GM18907 (cell line): ENCODE measurements at regions not wholly inside any gene's neighbourhood (a gene's known extent, or its start where the extent isn't known, plus 50 kb on each side); places are given as distances from the start of the nearest gene placed in this dataset.
"Not testable (repeated sequence)": the region's sequence is repeated elsewhere in the genome, so short reads cannot be mapped to it uniquely, and the experiment has no call there.

ENCODE experiments used
- ATAC-seq: cut with Tn5 transposase; IDR thresholded peaks from one replicate; pipeline ENCODE4 v1.9.1; 2021; ENCODE audit warnings: mild to moderate bottlenecking, moderate library complexity; ENCODE audit not compliant: unreplicated experiment

DNA sequence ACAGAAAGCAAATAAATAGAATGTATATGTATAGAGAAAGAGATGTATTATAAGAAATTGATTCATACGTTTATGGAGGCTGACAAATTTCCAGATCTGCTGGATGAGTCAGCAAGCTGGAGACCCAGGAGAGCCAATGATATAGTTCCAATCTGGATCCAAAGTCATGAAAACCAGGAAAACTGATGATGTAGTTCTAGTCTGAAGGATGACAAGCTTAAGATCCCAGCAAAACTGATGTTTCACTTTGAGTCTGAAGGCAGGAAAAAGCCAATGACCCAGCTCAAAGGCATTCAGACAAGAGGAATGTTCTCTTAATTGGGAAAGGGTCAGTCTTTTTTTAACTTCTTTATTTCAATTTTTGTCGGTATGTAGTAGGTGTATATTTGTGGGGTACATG is 102.6 kb downstream of the LHFPL1 start:
- ATAC-seq: no peak

DNA sequence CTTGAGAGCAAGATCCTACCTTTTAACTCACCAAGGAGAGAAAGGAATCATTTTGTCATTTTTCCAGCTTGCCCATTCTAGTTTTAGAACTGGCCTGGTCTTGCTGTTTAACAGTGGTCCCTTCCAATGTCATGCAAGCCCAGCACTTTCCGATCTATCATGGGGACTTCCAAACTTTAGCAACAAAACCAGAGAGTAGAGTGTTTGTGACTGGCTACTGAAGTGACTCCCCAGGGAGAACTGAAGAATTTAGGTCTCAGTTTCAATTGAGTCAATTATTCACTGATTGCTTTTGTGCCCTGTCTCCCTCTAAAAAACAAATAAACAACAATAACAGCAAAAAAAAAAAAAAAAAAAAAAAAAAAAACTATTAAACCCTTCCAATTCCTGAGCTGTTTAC is 108.3 kb downstream of the LHFPL1 start:
- ATAC-seq: peak; percentile 86

DNA sequence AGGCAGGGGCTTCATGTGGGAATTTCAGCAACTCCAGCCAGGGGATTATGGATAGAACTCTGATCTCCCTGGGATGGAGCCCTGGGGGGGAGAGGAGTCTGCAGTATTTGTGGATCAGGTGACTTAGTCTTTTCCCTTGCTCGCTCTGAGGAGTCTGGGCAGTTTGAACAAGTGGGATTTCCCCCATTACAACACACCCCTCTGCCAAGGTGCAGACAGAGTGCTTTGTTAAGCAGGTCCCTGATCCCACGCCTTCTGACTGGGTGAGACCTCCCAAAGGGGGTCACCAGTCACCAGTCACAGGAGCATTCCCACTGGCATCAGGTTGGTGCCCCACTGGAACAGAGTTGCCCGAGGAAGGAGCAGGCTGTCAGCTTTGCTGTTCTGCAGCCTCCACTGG is 123.9 kb downstream of the LHFPL1 start:
- ATAC-seq: no peak

DNA sequence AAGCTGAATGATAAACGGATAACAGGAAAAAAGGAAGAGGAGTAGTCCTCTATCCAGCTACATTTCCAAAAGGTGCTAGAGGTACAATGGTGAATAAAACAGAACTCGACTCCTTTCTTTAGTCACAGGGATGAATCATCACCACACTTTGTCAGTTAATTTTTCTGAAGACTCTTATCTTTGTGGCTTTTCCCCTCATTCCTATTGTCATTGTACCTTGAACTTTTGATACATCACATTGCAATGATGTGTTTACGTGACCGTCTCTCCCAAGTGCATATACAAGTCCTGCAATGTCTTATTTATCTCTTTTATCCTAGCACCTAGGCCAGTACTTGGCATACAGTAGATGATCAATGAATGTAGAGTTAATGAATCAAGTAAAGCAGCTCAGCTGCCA is 134.7 kb downstream of the LHFPL1 start:
- no peak for ATAC-seq

DNA sequence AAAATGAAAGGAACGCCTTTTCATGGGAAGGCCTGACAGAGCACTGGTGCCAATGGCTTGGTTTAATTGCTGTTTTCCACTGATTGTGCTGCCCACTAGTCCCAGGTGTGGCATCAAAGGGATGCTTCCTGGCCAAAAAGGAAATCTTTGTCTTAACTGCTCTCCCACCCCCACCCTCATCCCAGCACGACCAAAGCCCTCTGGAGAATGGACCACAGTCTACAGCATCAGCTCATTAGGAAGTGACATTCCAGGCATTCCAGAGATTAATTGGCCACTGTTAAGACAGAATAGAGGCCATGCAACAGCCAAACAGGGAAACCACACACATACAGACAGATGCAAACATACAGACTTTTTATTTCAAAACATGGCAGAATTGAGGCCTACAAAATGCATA is 143.2 kb downstream of the LHFPL1 start:
- ATAC-seq: no peak

DNA sequence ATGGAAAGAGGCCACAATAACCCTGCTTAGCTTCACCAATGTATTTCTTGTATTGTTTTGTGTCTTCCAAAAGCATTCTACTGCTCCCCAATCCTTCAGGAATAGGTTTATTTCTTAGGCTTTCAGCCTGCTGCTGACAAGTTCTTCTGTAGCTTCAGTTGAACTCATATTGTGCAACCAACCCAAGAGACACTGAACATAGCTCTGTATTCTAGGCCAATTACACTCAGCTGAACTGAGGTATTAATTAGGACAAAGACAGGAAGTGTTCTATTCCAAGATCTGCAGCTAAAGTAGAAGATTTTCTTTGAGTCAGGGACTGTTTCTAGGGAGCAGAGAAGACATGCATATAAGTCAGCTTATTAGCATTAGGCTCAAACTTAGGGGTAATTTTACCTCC is 151.8 kb downstream of the LHFPL1 start:
- ATAC-seq: no peak

DNA sequence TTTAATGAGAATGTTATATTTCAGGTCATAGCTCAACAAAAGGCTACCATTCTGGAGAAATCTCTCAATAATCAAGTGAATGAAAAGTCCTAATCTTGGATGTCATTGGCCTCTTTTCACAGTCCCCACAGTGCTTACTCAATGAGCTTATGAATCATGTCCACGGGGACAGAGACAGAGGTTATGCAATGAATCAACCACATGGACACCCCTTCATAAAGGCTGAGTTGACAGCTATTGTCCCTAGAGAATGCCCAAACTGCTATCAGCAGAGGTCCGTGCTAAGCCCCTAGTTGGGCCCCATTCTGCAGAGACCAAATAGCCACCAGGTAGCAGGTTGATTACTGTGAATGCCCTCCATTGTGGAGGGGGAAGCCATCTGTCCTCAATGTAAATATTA is 158.1 kb downstream of the LHFPL1 start:
- no peak for ATAC-seq

DNA sequence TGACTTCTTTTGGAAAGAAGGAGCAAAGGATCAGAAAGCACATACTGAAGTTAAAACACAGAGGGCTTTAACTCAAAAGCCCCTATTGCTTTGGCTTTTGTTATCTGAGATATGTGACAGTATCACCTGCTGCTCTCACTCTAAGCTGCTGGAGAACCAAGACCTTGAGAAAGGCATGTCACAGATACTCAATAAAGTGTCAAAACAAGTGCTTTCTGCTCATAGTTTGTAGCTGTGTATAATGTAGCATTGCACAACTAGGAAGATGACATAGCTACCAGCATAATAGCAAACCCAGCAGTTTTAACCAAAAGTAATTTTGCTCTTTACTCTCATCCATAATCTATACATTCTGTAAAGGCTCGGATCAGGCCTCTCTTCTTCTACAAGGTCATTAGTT is 159.6 kb downstream of the LHFPL1 start:
- ATAC-seq: no peak

DNA sequence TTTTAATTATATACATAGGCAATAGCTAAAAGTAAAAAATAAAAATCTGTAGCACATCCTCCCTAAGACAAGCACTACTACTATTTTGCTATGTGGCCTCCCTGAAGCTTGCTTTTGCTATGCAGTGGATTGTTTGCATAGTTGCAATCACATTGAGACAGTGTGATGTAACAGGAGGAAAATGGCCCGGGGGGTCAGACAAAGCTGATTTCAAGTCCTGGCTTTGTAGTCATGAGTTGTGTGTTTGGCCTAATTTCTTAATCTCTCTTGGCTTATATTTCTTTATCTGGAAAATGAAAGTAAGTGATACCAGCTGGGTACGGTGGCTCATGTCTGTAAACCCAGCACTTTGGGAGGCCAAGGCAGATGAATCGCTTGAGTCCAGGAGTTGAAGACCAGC is 166.6 kb downstream of the LHFPL1 start:
- ATAC-seq: no peak

DNA sequence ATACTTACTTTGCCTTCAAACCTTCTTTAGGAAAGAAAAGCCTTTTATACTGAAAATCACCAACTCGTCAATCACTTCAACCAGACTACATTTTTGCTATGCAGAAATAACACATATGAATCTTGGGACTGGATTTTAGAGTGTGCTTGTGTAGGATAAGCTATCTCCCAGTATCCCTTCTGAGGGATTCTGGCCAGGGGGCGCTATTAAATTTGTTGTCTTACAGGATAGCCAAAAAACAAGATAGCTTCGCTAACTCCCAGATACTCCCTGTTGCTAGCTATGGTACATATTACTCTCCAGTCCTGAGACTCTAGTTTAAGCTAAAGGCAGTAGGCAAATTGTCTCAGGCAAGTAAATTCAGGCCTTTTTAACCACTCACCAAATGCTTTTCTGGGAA is 167.2 kb downstream of the LHFPL1 start:
- no peak for ATAC-seq

DNA sequence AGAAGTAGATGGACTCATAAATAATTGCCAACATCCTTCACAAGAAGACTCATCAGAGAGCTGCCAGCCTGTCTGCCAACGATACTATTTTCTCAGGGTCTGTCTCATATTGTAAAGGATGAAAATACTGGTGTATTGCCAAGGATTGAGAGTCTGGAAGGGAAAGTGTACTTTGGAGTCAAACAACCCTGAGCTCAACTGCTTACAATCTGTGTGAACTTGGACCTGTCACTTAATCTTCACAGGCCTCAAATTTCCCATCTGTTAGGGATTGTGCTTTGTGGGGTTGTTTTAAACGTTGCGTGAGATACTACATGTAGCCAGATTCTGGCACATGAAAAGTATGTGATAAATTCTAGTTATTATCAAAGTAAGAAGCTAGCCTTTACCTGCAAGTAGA is 169.1 kb downstream of the LHFPL1 start:
- no peak for ATAC-seq

DNA sequence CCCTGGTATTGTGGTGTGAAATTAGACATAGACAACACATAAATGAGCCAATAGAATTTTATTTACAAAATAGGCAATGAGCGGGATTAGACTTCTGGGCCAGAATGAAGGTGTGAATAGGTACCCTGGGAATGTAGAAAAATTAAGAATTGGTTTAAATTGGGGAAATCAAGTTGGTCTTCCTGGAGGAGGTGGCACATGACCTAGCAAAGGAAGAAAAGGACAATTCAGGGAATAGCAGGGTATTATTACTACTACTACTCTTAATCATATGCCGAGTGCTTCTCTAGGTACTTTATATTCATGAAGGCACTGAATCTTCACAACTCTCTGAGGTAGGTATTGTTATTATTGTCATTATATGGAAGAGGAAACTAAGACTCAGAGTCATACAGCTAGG is 202.1 kb downstream of the LHFPL1 start:
- no peak for ATAC-seq

DNA sequence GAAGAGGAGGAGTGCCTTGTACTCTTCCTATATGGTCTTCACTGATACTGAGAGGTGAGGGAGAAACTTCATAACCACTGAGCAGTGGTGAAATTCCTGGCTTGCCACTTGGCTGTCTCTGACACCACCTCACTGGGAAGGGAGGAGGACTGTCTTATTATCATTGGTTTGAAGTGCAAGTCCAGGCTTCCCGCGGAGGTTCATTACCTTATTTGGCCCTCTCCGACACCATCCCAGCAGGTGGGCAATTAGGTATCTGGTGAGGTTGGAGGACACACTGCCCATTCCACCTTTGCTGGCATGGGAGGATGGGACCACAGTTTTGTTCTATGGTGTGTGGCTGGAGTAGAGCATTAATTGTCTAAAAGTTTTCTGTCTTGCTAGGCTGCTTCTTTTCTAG is 206.1 kb downstream of the LHFPL1 start:
- no peak for ATAC-seq

DNA sequence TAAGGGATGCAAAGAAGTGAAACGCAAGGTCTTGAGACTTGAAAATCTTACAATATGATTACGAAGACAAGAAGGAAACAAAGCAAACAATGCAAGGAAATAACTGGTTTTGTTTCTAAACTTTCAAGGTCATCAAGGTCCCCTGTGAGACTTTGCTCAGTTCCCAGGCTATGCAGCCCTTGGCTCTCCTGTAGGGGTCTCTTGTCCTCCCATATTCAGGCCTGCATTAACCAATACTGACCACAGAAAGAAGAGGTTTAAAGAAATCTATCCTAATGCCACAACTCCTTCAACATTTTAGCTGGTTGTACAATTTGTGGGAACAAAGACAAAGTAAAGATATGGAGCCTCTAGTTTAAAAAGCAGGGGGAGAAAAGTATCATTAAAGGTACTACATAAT is 209.2 kb downstream of the LHFPL1 start:
- no peak for ATAC-seq

DNA sequence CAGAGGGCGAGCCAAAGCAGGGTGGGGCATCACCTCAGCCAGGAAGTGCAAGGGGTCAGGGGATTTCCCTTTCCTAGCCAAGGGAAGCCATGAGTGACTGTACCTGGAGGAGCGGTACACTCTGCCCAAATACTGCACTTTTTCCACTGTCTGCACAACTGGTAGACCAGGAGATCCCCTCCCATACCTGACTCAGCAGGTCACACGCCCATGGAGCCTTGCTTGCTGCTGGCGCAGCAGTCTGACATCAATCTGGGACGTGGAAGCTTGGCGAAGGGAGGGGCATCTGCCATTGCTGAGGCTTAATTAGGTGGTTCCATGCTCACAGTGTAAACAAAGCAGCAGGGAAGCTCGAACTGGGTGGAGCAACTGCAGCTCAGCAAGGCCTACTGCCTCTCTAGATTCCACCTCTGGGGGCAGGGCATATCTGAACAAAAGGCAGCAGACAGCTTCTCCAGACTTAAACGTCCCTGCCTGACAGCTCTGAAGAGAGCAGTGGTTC is 217.7 kb downstream of the LHFPL1 start:
- not testable (repeated sequence) for ATAC-seq

DNA sequence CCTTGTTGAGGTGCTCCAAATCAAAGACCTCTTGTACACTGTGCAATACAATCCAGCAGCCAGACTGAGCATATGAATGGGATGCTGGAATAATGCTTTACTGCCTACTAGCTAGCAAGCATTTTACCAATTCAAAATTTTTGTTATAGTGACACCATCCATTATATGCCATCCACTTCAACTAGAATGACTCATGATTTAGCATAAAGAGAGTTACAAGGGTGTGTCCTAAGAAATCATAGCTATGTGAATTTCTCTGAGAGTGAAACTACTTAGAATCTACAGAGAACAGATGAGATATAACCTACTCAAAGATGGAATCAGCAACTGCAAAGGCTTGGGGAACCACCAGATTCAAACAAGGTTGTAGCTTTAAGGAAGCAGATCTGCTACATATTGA is 221.9 kb downstream of the LHFPL1 start:
- ATAC-seq: no peak

DNA sequence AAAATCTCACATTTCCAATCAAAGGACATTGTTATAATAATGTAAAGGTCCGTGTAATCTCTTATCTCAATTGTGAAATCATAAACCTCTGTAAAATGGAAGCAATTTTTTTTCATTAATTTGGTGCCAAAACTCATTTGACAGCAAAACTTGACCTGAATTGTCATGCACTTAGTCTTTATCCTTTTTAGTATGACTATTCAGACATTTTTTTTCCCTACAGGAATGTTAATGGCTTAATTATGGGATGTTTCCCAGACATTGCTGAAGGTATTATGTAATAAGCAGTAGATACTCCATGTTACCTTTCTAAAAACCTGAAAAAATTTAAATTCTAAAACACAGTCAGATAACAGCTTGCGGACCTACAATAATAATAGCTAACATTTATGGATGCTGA is 228.9 kb downstream of the LHFPL1 start:
- no peak for ATAC-seq

DNA sequence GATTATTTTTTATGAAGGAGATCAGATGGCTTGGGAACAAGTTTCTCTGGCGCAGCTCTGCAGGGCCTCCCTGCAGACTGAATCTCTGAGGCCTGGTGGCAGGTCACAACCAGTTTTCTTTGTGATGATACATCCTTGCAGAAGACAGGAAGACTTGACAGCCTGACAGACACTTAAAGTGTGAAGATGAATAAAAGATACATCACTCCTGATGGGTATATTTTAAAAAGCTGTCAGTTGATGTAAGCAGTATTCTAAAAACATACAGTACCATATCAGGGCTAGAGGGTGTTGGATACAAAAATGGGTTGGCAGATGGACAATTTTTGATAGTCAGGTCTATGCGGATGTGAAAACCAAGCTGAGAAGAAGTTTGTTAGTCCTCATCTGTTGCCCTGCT is 239.5 kb downstream of the LHFPL1 start:
- ATAC-seq: no peak

DNA sequence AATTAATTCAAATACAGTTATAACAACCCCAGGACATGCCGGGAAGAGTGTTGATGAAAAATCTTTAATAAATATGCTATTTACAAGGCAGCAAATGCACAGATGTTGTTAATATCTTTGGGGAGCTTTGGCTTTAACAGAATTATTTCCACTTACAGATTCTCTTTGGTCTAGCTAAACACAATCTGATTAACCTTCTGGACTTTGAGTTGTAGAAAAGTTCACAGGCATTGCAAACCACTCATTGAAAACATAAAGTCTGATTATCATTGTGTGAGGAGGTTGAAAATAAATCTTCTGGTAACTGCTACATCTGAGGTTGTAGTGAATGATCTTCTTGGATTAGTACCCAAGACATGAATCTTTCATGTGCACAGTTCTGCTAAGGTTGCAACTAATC is 255.6 kb downstream of the LHFPL1 start:
- no peak for ATAC-seq

DNA sequence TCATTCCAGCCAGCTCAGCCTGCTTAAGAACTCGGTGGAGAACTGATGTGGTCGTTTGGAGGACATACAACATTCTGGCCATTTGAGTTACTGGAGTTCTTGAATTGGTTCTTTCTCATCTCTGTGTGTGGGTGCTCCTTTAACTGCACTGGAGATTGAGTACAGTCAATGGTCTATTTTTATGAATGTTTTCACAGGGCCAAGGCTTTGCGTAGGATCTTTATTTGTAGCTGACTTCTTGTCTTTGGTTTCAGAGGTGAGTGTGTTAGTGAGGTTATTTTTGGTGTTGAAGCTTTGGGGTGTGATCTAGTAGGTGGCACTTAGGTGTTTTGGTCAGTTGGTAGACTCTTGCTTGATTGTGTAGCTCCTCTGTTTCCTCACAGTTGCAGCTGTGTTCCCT is 288.4 kb downstream of the LHFPL1 start:
- no peak for ATAC-seq

DNA sequence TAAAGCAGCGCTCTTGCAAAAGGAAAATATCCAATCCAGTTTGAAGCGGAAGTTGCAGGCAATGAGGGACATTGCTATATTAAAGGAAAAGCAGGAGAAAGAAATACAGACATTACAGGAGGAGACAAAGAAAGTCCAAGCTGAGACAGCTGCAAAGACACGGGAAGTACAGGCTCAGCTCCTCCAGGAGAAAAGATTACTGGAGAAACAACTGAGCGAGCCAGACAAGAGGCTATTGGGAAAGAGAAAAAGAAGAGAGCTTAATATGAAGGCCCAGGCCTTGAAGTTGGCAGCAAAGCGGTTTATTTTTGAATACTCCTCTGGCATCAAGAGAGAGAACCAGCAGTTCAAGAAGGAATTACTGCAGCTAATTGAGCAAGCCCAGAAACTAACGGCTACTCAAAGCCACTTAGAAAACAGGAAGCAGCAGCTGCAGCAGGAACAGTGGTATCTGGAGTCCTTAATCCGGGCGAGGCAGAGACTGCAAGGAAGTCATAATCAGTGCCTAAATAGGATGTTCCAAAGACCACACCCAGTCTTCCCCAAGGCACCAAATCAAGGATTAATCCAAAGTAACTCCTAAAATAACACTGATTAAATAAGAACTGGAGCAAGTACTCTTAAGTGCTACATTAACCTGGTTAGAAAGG is 298.0 kb downstream of the LHFPL1 start:
- not testable (repeated sequence) for ATAC-seq

DNA sequence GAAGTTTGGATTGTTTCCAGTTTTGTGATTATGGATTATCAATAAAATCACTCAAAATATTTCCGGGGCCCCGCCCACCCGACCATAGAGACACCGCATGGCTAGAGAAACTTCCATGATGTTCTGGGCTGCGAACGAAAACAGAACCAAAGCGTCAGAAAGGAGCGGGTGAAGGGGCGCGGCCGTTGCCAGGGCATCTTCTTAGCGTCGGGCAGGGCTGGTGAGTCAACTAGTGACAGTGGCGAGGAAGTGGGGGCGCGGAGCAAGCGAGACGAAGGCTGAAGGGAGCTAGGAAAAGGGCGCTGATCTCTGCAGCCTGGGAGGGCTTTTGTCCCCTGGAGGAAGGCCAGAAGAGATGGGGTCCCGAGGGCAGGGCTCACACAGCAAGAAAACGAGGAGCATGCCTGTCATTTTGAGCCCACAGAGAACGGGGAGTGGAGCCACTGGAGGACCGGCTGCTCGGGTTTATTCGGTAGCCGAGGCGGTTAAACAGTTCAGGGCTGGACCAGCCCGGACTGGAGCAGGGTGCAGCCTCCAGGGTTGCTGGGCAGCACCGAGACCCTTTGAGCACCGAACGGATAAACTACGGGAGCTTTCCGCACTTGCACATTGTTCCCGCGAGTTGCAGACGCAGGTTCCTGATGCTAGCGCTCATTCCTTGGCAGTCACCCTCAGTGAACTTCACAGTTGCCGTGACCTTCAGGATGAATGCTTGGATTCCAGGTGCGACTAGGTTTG is 298.1 kb upstream of the TRPC5 start:
- no peak for ATAC-seq

DNA sequence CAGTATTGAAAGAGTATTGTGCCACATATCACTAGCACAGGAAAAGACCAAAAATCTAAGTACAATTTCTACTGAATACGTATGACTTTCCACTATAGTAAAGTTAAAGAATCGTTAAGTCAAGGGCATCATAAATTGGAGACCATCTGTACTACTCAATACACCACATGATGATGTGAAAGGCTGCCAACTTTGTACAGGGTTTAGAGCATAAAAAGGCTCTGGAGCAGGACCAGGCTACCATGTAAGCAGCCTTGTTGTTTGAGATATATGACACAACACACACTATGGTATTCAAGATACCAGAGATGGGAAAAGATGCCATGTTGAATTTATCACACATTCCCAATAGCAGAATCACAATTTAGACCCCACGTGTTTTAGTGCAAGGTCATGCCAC is 294.9 kb upstream of the TRPC5 start:
- no peak for ATAC-seq
